ENCODE measurements at regions not wholly inside any gene's neighbourhood (a gene's known extent, or its start where the extent isn't known, plus 50 kb on each side); places are given as distances from the start of the nearest gene placed in this dataset.

- DNase-seq, result no peak
These were observed 759.7 kb downstream of the BRINP1 start for GRCh38 chr9:118609355-118610044.

GRCh38 chr9:118612201-118612600 is 757.0 kb downstream of the BRINP1 start:
- DNase-seq, result no peak

GRCh38 chr9:118613996-118614395 is 755.2 kb downstream of the BRINP1 start:
- DNase-seq, result no peak

GRCh38 chr9:118618084-118618483 is 751.2 kb downstream of the BRINP1 start:
- DNase-seq, result no peak

GRCh38 chr9:118618849-118619248 is 750.4 kb downstream of the BRINP1 start:
- no peak for DNase-seq

- no peak for DNase-seq
These were observed 744.6 kb downstream of the BRINP1 start for GRCh38 chr9:118624608-118625007.

- DNase-seq, result no peak
These were observed 739.2 kb downstream of the BRINP1 start for GRCh38 chr9:118630079-118630478.

GRCh38 chr9:118630931-118631595 is 738.2 kb downstream of the BRINP1 start:
- DNase-seq, result no peak

GRCh38 chr9:118631956-118632355 is 737.3 kb downstream of the BRINP1 start:
- DNase-seq, result no peak

GRCh38 chr9:118635416-118635815 is 733.8 kb downstream of the BRINP1 start:
- no peak for DNase-seq

- DNase-seq, result no peak
These were observed 731.6 kb downstream of the BRINP1 start for GRCh38 chr9:118637681-118638080.

- DNase-seq, result no peak
These were observed 728.2 kb downstream of the BRINP1 start for GRCh38 chr9:118640836-118641560.

GRCh38 chr9:118643118-118643517 is 726.1 kb downstream of the BRINP1 start:
- no peak for DNase-seq

- no peak for DNase-seq
These were observed 725.2 kb downstream of the BRINP1 start for GRCh38 chr9:118644066-118644465.

GRCh38 chr9:118647331-118647730 is 721.9 kb downstream of the BRINP1 start:
- no peak for DNase-seq

- DNase-seq, result no peak
These were observed 718.8 kb downstream of the BRINP1 start for GRCh38 chr9:118650417-118650816.

- DNase-seq, result no peak
These were observed 717.7 kb downstream of the BRINP1 start for GRCh38 chr9:118651511-118651910.

- no peak for DNase-seq
These were observed 717.0 kb downstream of the BRINP1 start for GRCh38 chr9:118652258-118652657.

GRCh38 chr9:118652912-118653311 is 716.3 kb downstream of the BRINP1 start:
- no peak for DNase-seq

- no peak for DNase-seq
These were observed 710.2 kb downstream of the BRINP1 start for GRCh38 chr9:118659011-118659410.

GRCh38 chr9:118665226-118665919 is 703.9 kb downstream of the BRINP1 start:
- DNase-seq, result no peak

- no peak for DNase-seq
These were observed 699.0 kb downstream of the BRINP1 start for GRCh38 chr9:118670011-118670953.

All from stimulated activated CD4-positive, alpha-beta T cell treated with anti-CD3 and anti-CD28 coated beads, Interleukin-1b, Interleukin-23, amount 100 ng/mL, for 48 hours (primary cell).